HCT116 (cell line): ENCODE measurements at regions not wholly inside any gene's neighbourhood (a gene's known extent, or its start where the extent isn't known, plus 50 kb on each side); places are given as distances from the start of the nearest gene placed in this dataset.
"Not testable (repeated sequence)": the region's sequence is repeated elsewhere in the genome, so short reads cannot be mapped to it uniquely, and the experiment has no call there.

Experiments used
- ATAC-seq: fragments of 200-7000 bp; cut with Tn5 transposase; 2 replicates; pipeline ENCODE4 v1.9.1; 2020; ENCODE audit warnings: mild to moderate bottlenecking, moderate library complexity
- BruUV-seq: library from RNA; stranded (reverse); fragments of 400-500 nt; replicated peaks from 2 replicates; lab custom pipeline; 2021; lab: Mats Ljungman, UMichigan
- CTCF ChIA-PET: fragments of 300-600 bp; sonication (Branson Sonifier 250); formaldehyde crosslinking; loops from one replicate; lab custom pipeline; 2021; ENCODE audit warnings: antibody characterized with exemption; lab: Charles Lee
- POLR2A ChIA-PET: fragments of 300-600, 350-600 bp; sonication (Branson Sonifier 250); formaldehyde crosslinking; loops from one replicate; lab custom pipeline; 2021; ENCODE audit warnings: antibody characterized with exemption; lab: Charles Lee
- RAD21 ChIA-PET, 2 experiments: fragments of 300-600 bp; sonication (Branson Sonifier 250); formaldehyde crosslinking; loops; one replicate each; lab custom pipeline; 2023; ENCODE audit warnings: low total read pairs in 2 of 2; ENCODE audit not compliant: uncharacterized antibody in 2 of 2, unreplicated experiment in 2 of 2, low non-redundant PET in 1 of 2; lab: Charles Lee
- DNase-seq: peaks from one replicate; pipeline ENCODE4 v3.0.0-alpha.2; 2010; ENCODE audit warnings: low read depth, low spot score
- H2AFZ ChIP-seq: fragments of 200-600 bp; shearing (Covaris generic), sonication (generic); 2 replicates; pipeline ENCODE4 v1.6.1; 2017; ENCODE audit warnings: low read depth, mixed run types, mixed read lengths, antibody characterized with exemption, low read length; ENCODE audit not compliant: poor library complexity, severe bottlenecking
- H3K27ac ChIP-seq: 2 replicates; pipeline ENCODE4 v1.5.1; 2012; ENCODE audit warnings: low read depth, low read length
- H3K27me3 ChIP-seq: fragments of 200-600 bp; sonication (generic); 2 replicates; pipeline ENCODE4 v1.6.1; 2016; ENCODE audit warnings: mixed run types, low read length, mixed read lengths; ENCODE audit not compliant: insufficient read depth
- H3K36me3 ChIP-seq, 2 experiments: fragments of 200-500 bp in 1 of 2; fragments of 200-600 bp in 1 of 2; sonication (Bioruptor generic) in 1 of 2; sonication (generic) in 1 of 2; 2 replicates each; pipeline versions ENCODE4 v1.5.1 to v1.6.1; 2014 to 2016; ENCODE audit warnings: low read length in 2 of 2, inconsistent platforms in 1 of 2, mixed read lengths in 1 of 2, mixed run types in 1 of 2; ENCODE audit not compliant: insufficient read depth in 2 of 2, control insufficient read depth in 1 of 2
- H3K4me1 ChIP-seq, 2 experiments: fragments of 200-600 bp in 1 of 2; sonication (generic) in 1 of 2; 2 replicates each; pipeline versions ENCODE4 v1.5.1 to v1.6.1; 2012 to 2017; ENCODE audit warnings: low read length in 2 of 2, inconsistent platforms in 1 of 2, mild to moderate bottlenecking in 1 of 2, mixed read lengths in 1 of 2, mixed run types in 1 of 2, moderate library complexity in 1 of 2; ENCODE audit not compliant: insufficient read depth in 2 of 2, control insufficient read depth in 1 of 2
- H3K4me2 ChIP-seq: fragments of 200-600 bp; sonication (generic); 2 replicates; pipeline ENCODE4 v1.6.1; 2017; ENCODE audit warnings: mixed run types, low read length, mixed read lengths
- H3K4me3 ChIP-seq, 2 experiments: fragments of 200-600 bp in 1 of 2; sonication (generic) in 1 of 2; replicated peaks in 1 of 2; 2 replicates each; pipeline ENCODE4 v1.5.1; 2011 to 2016; ENCODE audit warnings: low read length in 2 of 2, control low read depth in 1 of 2, low read depth in 1 of 2, mild to moderate bottlenecking in 1 of 2, mixed read lengths in 1 of 2, mixed run types in 1 of 2
- H3K79me2 ChIP-seq: fragments of 200-600 bp; sonication (generic); 2 replicates; pipeline ENCODE4 v1.6.1; 2017; ENCODE audit warnings: mild to moderate bottlenecking, mixed run types, low read length, moderate library complexity, mixed read lengths; ENCODE audit not compliant: insufficient read depth
- H3K9ac ChIP-seq: fragments of 200-600 bp; sonication (generic); 2 replicates; pipeline ENCODE4 v1.6.1; 2016; ENCODE audit warnings: low read length, mixed read lengths
- H3K9me2 ChIP-seq: fragments of 200-600 bp; sonication (generic), shearing (Covaris generic); 2 replicates; pipeline ENCODE4 v1.6.1; 2017; ENCODE audit warnings: mixed run types, mild to moderate bottlenecking, moderate library complexity; ENCODE audit not compliant: insufficient read depth
- H3K9me3 ChIP-seq, 2 experiments: fragments of 200-500 bp in 1 of 2; fragments of 200-600 bp in 1 of 2; sonication (Bioruptor generic) in 1 of 2; sonication (generic) in 1 of 2; 2 replicates each; pipeline ENCODE4 v1.6.1; 2014 to 2017; ENCODE audit warnings: low read length in 2 of 2, mixed read lengths in 2 of 2, inconsistent platforms in 1 of 2, low read depth in 1 of 2, mild to moderate bottlenecking in 1 of 2, mixed run types in 1 of 2, moderate library complexity in 1 of 2; ENCODE audit not compliant: control insufficient read depth in 1 of 2, insufficient read depth in 1 of 2
- H4K20me1 ChIP-seq: fragments of 200-600 bp; sonication (generic), shearing (Covaris generic); 2 replicates; pipeline ENCODE4 v1.6.1; 2017; ENCODE audit warnings: mixed run types, mild to moderate bottlenecking, moderate library complexity; ENCODE audit not compliant: insufficient read depth
- intact Hi-C: fragments of 100-400 bp; cut with micrococcal nuclease; formaldehyde crosslinking; loops from 2 replicates; pipeline ENCODE4 v1.10.0; 2022

DNA sequence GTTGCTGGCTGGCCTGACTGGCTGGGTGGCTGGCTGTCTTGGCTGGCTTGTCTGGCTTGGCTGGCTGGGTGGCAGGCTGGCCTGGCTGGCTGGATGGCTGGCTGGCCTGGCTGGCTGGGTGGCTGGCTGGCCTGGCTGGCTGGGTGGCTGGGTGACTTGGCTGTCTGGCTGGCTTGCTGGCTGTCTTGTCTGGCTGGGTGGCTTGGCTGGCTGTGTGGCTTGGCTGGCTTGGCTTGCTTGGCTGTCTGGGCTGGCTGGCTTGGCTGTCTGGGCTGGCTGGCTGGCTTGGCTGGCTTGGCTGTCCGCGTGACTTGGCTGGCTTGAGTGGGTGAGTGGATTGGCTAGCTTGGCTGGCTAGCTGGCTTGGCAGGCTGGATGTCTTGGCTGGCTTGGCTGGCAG, 2835.6 kb downstream of the RPIA start:
- intact Hi-C loops, CTCF ChIA-PET, H3K9me2 ChIP-seq, H3K4me1 ChIP-seq, H3K9ac ChIP-seq, RAD21 ChIA-PET, H3K27ac ChIP-seq, BruUV-seq, H3K4me2 ChIP-seq, H3K79me2 ChIP-seq, H3K4me3 ChIP-seq, H3K36me3 ChIP-seq, POLR2A ChIA-PET, H3K9me3 ChIP-seq, H3K27me3 ChIP-seq, ATAC-seq, H4K20me1 ChIP-seq, DNase-seq, H2AFZ ChIP-seq: not testable (repeated sequence)

DNA sequence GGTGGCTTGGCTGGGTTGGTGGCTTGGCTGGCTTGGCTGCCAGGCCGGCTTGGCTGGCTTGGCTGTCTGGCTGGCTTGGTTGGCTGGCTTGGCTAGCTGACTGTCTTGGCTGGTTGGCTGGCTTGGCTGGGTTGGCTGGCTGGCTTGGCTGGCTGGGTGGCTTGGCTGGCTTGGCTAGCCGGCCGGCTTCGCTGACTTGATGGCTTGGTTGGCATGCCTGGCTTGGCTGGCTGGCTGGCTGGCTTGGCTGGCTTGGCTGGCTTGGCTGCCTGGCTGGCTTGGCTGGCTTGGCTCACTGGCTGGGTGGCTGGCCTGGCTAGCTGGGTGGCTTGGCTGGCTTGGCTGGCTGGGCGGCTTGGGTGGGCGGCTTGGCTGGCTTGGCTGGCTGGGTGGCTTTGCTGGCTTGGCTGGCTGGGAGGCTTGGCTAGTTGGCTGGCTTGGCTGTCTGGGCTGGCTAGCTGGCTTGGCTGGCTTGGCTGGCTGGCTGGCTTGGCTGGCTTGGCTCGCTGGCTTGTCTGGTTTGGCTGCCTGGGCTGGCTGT, 2836.1 kb downstream of the RPIA start:
- H3K79me2 ChIP-seq, RAD21 ChIA-PET, DNase-seq, H3K9me2 ChIP-seq, H4K20me1 ChIP-seq, H3K4me2 ChIP-seq, H3K9ac ChIP-seq, BruUV-seq, H2AFZ ChIP-seq, H3K4me3 ChIP-seq, H3K9me3 ChIP-seq, H3K27ac ChIP-seq, ATAC-seq, CTCF ChIA-PET, intact Hi-C loops, H3K4me1 ChIP-seq, POLR2A ChIA-PET, H3K27me3 ChIP-seq, H3K36me3 ChIP-seq: not testable (repeated sequence)

- H3K4me3 ChIP-seq, intact Hi-C loops, BruUV-seq: not testable (repeated sequence)
These were observed 2836.9 kb downstream of the RPIA start for GRCh38 chr2:91528361-91528760.

GRCh38 chr2:91536109-91536508, 2844.6 kb downstream of the RPIA start:
- POLR2A ChIA-PET, H3K9me3 ChIP-seq, H3K9ac ChIP-seq, H3K4me1 ChIP-seq, intact Hi-C loops, BruUV-seq, RAD21 ChIA-PET, H3K9me2 ChIP-seq, DNase-seq, H3K27ac ChIP-seq, H3K27me3 ChIP-seq, H3K36me3 ChIP-seq, H2AFZ ChIP-seq, CTCF ChIA-PET, H4K20me1 ChIP-seq, H3K4me2 ChIP-seq, H3K79me2 ChIP-seq, ATAC-seq, H3K4me3 ChIP-seq: not testable (repeated sequence)

More at GRCh38 chr2:91528361-91528760, 2836.9 kb downstream of the RPIA start:
- CTCF ChIA-PET, H3K27ac ChIP-seq, H3K9me3 ChIP-seq, H3K9ac ChIP-seq, H3K36me3 ChIP-seq, H3K79me2 ChIP-seq, H3K4me2 ChIP-seq, H3K27me3 ChIP-seq, DNase-seq, H3K4me1 ChIP-seq, RAD21 ChIA-PET, POLR2A ChIA-PET, H3K9me2 ChIP-seq, H4K20me1 ChIP-seq, ATAC-seq, H2AFZ ChIP-seq: not testable (repeated sequence)
